ENCODE measurements at regions not wholly inside any gene's neighbourhood (a gene's known extent, or its start where the extent isn't known, plus 50 kb on each side); places are given as distances from the start of the nearest gene placed in this dataset.

DNA sequence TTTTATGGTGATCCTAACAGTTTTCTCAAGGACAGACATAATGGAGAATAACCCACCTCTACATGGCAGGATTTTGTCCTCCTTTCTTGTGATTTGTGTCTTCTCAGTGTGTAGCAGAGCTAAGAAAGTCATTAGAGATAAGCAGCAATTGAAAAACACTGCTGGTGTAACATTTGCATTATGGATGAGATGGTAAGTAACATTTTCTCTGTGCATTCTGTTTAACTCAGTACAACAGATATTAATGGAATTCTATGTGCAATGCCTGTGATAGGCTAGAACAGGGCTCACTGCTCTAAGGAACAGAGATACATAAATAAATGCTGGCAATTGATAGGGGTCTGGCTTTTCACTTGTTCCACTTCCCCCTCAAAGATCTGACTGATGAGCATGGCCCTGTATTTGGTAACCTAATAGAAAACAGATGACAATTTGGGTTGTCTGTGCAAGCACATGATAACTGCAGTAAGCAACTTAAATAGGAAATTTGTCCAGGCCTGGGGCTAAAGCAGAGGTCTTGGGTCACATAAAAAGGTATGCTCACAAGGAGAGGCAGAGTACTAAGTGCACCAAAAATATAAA, 560.3 kb upstream of the POM121L12 start:
- no peak for DNase-seq

DNA sequence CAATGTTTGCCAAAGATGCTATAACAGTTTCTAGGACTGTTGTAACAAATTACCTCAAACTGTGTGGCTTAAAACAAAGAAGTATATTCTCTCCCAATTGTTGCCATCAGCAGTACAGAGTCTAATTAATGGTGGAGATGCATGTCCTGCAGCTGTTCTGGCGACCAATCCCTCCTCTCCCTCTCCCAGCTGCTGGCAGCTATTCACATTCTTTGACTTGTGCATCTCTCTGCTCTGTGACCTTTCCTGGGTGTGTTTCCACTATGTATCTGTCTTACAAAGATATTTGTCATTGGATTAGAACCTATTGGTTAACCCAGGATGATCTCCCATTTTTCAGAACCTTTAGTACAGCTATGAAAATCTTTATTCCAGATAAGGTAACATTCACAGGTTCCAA, 561.7 kb upstream of the POM121L12 start:
- DNase-seq: no peak

DNA sequence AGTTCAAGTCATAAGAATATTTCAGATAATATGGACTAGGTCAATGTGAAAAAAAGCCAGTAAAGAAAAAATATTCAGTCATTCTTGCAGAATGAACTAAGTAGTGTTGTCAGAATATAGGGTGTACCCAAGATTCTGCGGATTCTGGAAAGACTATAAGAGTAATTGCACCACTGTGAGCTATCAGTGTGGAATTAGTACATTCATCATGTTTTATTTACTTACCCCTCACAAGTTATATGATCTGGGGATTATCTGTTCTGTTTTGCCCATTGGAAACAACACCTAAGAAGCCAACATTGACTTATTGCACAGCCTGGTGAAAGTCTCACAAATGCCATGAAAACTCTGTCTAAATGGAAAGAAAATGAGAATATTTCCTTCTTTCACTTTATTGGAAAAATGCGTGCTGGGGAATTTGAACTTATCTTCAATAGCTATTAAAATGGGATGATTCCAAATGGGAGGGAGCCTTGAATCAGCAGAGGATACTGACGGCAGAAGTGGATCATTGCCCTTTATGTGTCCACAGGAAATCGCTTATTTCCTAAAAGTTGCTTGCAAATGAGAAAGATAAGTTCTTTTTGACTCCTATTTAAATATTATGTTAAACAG, 563.3 kb upstream of the POM121L12 start:
- DNase-seq: no peak

DNA sequence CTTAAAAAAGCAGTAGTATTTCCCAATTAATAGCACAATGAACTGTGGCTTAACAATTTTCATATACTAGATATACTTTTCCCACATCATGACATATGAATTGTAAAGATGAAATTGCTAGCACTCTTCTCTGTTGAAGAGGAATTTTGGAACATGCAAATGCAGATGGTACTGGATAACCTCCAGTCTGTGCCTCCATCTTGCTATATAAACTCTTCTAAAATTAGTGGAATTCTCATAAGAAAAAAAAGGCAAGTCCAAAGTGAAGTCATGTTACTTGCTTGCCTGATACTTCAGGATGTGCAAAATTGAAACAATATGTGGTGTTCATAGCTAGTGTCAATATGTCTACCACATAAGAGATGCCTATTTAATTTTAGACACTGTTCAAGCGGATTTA, 570.2 kb upstream of the POM121L12 start:
- DNase-seq: no peak

DNA sequence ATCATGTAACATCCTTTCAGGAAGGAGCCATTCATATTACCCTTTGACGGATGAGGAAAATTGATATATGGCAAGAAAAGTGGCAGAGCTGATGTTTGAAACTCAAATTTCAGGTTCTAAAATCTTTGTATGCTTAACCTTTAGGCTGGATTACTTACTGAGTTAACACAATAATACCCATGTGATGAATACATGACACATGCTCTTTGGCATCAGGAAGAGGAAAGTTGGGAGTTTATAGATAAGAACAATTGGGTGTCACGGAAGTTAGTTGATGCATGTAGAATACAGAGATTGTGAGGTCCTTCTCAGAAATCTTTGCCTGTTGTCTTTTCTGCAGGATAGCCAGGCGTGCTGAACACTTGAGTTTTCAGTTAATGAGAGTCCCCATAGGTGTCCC, 572.1 kb upstream of the POM121L12 start:
- no peak for DNase-seq

DNA sequence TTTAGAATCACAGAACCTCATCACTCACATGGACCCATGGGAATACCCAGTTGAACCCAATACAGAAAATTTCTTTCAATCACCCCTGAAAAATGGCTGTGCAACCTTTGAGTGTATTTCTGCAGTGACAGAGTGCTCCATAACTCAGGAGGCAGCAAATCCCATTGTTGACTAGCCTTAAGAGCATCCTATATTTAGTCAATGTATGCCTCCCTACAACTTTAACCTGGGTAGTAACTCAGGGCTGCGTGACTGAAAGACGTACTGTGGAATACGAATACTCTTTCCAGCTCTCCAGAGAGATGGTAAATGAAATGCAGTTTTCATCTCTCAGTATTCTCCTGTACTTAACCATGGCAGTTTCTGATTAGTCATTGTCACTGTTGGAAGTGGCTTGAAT, 573.0 kb upstream of the POM121L12 start:
- DNase-seq: no peak

DNA sequence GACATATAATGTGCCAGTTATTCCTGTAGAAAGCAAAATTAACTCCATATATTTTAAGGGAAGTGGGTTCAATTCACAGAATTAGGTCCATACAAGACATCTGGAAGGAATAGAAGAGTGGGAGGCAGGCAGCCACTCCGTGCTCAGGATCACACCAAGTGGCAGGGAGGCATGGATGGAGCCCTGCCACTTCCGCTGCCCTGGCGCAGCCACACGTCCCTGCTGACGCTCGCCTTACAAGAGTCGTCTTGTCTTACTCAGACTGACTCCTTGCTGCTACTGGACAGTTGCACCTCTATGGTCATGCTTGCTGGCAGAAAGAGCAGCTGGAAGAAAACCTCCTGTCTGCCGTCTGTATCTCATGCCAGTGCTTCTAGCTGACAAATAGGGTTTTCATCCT, 579.9 kb upstream of the POM121L12 start:
- DNase-seq: no peak

DNA sequence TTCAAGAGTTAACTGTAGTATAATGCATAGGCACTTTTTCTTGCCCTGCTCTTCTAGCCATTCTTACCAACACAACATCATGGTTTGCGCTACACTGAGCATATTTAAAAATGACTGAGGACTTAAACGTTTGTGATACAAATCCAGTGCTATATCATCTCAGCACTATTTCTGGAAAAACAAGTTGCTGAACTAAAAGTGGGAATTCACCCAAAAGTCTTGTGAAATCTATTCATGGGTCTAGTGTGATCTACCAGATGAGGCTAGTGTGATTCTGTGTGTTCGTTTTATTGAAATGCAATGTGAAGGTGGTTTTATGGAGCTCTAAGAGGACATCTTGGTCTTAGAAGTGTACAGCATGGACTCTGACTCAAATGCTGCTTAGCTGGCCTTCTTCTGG, 584.6 kb upstream of the POM121L12 start:
- DNase-seq: no peak

DNA sequence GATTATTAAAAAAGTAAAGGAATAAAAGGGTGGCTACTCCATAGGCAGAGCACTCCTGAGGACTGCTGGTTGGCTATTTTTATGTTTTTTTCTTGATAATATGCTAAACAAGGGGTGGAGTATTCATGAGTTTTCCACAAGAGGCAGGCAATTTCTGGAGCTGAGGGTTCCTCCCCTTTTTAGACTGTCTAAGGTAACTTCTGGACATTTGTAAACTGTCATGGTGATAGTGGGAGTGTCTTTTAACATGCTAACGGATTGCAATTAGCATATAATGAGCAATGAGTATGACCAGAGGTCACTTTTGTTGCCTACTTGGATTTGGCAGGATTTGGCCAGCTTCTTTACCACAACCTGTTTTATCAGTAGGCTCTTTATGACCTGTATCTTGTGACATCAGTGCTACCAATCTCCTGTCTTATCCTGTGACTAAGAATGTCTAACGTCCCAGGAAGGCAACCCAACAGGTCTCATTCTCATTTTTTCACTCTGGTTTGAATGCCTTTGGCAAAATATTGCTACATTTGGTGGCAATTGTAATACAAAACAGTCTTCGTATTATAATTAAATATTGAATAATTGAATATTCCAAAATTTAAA, 587.8 kb upstream of the POM121L12 start:
- no peak for DNase-seq

DNA sequence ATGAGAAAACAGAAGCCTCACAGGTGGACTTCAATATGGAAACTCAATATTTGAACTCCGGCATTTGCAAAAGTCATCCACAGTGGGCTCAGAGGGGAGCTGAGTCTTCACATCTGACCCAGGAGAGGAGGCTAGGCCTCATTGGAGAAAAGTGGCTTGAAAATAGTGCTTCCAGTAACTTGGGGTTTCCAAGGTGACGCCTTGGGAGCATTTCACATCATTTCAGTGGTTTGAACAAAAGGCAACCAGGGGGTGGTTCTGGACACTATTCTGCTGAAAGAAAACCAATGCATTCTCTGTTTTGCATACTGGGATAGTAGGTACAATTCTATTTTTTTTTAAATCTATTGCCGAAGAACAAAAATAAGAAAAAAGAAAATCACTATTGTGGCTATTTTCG, 599.2 kb upstream of the POM121L12 start:
- no peak for DNase-seq

DNA sequence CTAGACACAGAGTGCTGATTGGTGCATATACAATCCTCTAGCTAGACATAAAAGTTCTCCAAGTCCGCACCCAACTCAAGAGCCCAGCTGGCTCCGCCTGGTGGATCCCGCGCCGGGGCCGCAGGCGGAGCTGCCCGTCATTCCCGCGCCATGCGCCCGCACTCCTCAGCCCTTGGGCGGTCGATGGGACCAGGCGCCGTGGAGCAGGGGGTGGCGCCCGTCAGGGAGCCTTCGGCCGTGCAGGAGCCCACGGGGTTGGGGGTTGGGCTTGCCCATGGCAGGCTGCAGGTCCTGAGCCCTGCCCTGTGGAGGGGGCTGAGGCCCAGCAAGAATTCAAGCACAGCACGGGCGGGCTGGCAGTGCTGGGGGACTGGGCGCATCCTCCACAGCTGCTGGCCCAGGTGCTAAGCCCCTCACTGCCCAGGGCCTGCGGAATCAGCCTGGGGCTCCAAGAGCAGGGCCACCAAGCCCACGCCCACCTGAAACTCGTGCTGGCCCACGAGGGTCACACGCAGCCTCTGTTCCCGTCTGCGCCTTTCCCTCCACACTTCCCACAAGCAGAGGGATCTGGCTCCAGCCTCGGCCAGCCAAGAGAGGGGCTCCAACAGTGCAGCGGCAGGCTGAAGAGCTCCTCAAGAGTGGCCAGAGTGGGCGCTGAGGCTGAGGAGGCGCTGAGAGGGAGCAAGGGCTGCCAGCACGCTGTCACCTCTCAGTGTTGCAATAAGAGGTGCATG, 604.2 kb upstream of the POM121L12 start:
- no peak for DNase-seq

DNA sequence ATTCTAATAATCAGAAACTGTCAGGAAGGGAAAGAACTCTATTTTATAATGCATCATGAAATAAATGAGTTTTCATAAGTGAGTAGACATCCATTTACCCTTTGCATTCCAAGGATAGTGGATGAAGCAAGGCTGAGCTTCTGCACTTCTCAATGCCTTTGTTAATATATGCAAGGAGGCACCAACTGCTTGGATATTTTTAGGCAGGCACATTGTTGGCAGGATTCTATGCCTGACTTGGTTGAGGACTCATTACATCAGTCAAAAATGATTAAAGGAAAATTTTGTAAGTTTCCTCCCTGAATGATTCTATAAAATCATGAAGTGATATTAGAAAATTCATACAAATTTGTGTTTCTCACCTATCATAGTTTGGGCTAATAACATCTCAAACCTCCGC, 612.2 kb upstream of the POM121L12 start:
- no peak for DNase-seq

DNA sequence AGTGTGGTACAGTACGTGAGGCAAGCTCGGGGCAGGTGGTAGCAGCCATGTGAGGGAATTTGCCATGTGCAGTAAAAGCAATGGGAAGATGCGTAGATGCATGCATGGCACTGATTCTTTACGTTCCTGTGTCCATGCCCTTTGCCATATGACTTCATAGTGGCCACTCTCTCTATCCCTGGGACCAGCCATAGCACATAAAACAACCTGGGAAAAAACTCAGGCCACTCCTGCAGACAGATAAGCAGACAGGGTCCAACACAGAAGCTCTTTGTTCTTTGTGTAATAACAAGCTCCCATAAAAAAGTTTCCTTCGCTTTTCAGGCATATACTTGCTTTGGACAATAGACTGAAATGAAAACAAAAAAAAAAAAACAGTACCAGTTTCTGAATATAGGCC, 622.4 kb upstream of the POM121L12 start:
- DNase-seq: no peak

DNA sequence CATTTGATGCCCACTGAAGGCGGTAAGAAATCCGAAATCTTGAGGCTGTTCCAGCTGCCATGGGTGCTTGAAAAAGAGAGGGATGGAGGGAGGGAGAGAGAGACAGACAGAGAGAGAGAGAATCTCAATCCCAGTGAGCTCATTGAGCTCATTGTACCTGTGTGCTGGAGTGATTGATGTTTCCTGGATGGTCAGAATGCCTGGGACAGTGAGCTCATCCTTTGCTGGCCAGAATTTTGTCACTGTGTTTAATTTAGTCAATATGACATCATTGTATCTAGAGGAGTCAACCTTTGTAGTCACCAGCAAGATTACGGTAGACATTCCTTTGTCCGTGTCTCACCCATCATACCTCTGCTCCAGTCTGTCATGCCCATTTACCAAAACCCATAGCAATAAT, 625.4 kb upstream of the POM121L12 start:
- DNase-seq: no peak

DNA sequence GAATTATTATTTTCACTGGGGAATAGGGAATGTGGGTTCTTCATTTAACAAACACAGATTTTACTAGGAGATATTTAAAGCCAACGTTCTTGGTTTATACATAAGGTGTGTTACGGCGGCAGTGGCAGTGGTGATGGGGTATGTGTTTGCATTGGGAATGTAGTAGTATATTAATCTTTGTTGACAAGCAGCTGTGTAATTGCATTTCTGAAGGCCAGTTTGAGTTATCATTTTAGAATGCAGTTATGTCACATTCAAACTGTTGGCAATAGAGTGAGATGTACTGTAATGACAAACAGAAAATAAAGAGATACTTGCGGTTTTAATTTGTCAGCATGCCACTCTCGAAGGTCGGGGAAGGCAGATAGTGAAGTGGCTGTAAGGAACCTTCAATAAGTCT, 628.6 kb upstream of the POM121L12 start:
- no peak for DNase-seq

DNA sequence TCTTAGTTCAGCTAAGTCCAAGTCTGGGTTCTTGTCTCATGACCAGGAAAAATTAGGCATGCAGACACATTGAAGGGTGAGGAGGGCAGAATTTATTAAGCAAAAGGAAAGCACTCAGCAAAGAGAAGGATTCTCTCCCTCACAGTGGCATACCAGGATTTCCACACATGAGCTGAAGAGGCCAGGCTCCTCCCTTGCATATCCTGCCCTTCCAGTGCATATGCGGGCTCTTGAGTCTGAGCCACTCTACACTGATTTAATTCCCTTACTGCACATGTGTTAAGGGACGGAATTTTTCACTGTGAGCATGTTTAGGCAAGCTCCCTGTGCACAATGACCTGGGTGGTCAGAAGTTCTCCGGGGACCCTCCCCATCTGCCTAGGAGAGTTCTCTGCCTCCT, 652.7 kb upstream of the POM121L12 start:
- no peak for DNase-seq

DNA sequence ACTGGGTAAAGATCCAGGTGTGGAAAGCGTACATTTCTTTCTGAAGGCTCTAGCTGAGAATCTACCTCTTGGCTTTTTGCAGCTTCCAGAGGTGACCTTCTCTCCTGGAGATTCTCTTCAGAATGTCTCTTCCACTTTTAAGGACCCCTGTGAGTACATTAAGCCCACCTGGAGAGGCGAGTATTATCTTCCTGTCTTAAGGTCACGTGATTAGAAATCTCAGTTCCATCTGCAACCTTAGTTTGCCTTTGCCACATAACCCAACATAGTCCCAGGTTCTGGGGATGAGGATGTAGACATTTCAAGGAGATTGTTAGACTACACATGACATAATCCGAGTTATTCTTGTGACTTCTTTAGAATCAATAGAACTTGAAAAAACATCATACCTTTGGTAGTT, 665.5 kb upstream of the POM121L12 start:
- DNase-seq: no peak

DNA sequence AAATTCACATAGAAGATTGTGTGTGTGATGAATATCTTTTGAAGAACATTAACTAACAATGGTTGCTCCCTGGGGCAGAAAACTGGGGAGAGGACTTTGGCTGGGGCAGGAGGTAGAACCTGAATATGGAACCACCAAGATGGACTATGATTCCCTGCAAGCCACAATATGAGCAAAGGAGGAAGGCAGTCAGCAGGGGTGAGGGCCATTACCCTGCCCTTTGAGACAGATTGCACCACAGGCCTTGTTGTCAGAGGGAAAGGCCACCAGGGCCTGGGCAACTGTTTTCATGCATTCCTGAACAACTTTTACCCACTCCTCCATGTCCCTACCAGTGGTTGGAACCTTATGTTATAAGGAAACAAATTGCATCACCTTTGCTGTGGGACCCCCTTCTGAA, 670.1 kb upstream of the POM121L12 start:
- DNase-seq: no peak

DNA sequence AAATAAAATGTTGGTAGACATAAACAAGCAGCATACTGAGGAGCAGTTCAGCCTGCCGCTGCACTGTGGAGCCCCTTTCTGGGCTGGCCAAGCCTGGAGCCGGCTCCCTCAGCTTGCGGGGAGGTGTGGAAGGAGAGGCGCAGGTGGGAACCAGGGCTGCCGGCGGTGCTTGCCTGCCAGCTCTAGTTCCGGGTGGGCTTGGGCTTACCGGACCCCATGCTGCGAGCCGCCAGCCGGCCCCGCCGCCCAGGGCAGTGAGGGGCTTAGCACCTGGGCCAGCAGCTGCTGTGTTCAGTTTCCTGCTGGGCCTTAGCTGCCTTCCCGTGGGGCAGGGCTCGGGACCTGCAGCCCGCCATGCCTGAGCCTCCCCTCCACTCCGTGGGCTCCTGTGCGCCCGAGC, 672.9 kb upstream of the POM121L12 start:
- DNase-seq: no peak

DNA sequence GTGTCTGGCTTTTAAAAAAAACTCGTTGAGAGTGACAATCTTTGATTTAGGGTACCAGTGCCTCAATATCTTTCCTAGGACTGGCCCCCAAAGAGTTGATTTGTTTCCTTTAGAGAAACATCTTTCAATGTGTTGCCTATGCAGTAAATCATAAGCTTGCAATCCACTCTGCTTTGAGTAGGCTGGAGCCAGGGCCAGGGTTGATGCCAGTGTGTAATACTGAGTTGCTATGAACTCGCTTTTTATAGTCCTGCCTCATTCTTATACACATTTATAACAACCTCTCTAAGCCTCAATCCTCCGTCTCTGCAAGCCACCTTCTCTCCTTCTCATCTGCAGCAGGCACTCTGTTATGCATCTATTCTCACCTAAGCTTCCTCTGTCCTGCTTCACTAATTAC, 674.9 kb upstream of the POM121L12 start:
- no peak for DNase-seq

DNA sequence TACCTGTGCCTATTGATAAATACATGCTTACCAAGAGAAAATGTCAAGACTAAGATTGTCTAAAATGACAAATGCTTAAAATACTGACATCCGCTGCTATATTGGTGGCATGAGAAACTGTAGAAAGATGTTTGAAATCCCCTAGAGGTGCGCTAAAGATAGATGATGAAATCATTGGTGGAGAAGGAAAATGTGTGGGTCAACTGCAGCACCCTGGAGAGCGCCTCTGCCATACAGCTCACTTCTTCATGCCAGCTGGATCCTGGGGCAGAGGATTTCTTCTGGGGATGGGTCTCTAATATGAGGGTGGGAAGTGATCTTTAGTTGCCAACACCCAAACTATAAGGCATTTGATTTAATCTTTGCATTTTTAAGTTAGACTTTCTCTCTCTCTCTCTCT, 680.4 kb upstream of the POM121L12 start:
- DNase-seq: no peak

DNA sequence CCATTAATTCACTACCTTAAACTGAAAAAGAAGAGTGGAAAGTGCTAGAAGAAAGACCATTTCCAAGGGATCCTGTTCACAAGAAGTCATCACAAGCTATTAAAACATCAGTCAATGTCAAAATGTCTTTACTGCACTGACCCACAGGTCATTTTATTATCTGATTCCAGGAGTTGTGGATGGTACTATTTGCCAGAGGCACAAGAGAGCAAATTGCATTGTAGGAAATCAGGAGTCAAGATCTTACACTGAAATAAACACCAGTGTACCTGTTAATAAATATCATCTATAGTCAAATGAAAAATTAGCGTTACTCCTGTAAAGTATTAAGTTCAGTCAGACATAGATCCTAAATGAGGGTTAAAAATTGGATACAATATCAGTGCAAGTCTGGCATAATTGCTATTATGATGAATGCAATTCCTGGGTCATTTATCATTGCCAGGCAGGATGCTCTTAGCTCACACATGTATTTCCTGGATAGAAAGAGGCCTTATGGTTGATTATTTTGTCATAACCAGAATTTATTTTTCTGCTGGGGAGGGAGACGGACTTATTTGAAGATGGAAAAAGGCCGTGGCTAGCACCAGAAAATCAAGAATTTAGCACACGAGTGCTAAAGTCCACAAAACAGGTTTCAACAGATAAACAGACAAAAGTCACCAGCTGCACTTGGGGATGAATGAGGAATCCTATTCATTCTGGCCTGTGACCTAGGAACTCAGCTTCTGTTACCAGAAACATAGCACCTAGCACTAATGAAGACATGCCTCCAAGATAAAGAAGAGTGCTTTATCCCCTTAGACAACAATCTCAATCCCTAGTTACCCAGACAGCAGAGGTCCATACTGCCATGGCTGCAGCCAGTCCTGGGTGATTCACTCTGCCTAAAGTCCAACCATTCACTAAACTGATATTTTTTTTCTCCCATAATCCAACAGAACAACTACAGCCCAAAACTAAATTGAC, 683.1 kb upstream of the POM121L12 start:
- DNase-seq: no peak

DNA sequence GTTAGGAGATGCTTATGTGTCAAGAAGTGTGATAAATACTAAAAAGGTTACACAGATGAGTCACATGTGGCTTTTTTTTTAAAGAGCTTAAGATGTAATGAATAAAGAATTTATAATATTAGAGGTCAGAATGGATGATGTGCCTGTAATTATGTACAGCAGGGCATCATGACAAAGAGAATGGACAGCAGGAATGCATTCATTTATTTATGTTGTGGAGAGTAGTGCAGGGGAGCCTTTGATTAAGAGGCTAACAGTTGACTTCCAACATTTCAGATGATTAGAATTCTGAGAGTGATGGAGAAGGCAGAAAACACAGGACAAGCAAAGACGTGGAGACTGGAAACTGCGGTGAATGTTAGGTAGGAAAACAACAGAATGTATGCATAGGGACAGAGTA, 691.4 kb upstream of the POM121L12 start:
- DNase-seq: no peak

All from suppressor macrophage treated with lipopolysaccharide for 4 hours (primary cell).